H54 (cell line): ENCODE measurements at regions not wholly inside any gene's neighbourhood (a gene's known extent, or its start where the extent isn't known, plus 50 kb on each side); places are given as distances from the start of the nearest gene placed in this dataset.

Source experiments
- DNase-seq: peaks from one replicate; pipeline ENCODE4 v3.0.0; 2011; ENCODE audit warnings: low spot score, mixed read lengths; ENCODE audit not compliant: insufficient read length
- FAIRE-seq: peaks from 3 replicates; lab custom pipeline; 2011; peaks lifted over from hg19 to GRCh38; lab: Jason Lieb, UNC
- POLR2A ChIP-seq: IDR thresholded peaks from 2 replicates; pipeline ENCODE4 v1.6.1; 2011; ENCODE audit warnings: low read depth, mild to moderate bottlenecking, low read length

GRCh38 chr7:130944997-130945396, 211.0 kb upstream of the KLF14 start:
- DNase-seq (no peak), FAIRE-seq (peak; percentile 20)

GRCh38 chr7:130945411-130945811, 211.4 kb upstream of the KLF14 start:
- no peak for TF ChIP-seq POLR2A
- FAIRE-seq (no peak), DNase-seq (no peak)

More at GRCh38 chr7:130944997-130945396, 211.0 kb upstream of the KLF14 start:
- TF ChIP-seq POLR2A = no peak

- DNase-seq = no peak
- no peak for FAIRE-seq
- TF ChIP-seq POLR2A = no peak
Observed at GRCh38 chr7:130946114-130946513, 212.1 kb upstream of the KLF14 start.

GRCh38 chr7:130947792-130948580, 214.0 kb upstream of the KLF14 start:
- no peak for DNase-seq
- TF ChIP-seq POLR2A = no peak
- peak; percentile 15 for FAIRE-seq

GRCh38 chr7:130948822-130949221, 214.8 kb upstream of the KLF14 start:
- no peak for TF ChIP-seq POLR2A
- no peak for DNase-seq
- FAIRE-seq = no peak

GRCh38 chr7:130949550-130949949, 215.5 kb upstream of the KLF14 start:
- FAIRE-seq (no peak), DNase-seq (no peak)
- no peak for TF ChIP-seq POLR2A

- DNase-seq (no peak), FAIRE-seq (no peak)
- TF ChIP-seq POLR2A = no peak
Observed at GRCh38 chr7:130950054-130950453, 216.0 kb upstream of the KLF14 start.

- DNase-seq (no peak), FAIRE-seq (no peak)
- no peak for TF ChIP-seq POLR2A
Observed at GRCh38 chr7:130950741-130951140, 216.7 kb upstream of the KLF14 start.

GRCh38 chr7:130951303-130951975, 217.4 kb upstream of the KLF14 start:
- no peak for TF ChIP-seq POLR2A
- no peak for DNase-seq
- no peak for FAIRE-seq

GRCh38 chr7:130951976-130952876, 218.2 kb upstream of the KLF14 start:
- FAIRE-seq (no peak), DNase-seq (no peak)
- no peak for TF ChIP-seq POLR2A

- FAIRE-seq = no peak
- no peak for TF ChIP-seq POLR2A
- no peak for DNase-seq
Observed at GRCh38 chr7:130953196-130953595, 219.2 kb upstream of the KLF14 start.

- TF ChIP-seq POLR2A = no peak
- DNase-seq (no peak), FAIRE-seq (no peak)
Observed at GRCh38 chr7:130954918-130955564, 221.0 kb upstream of the KLF14 start.

- FAIRE-seq (no peak), DNase-seq (no peak)
- no peak for TF ChIP-seq POLR2A
Observed at GRCh38 chr7:130955565-130955919, 221.5 kb upstream of the KLF14 start.
